ENCODE measurements at regions not wholly inside any gene's neighbourhood (a gene's known extent, or its start where the extent isn't known, plus 50 kb on each side); places are given as distances from the start of the nearest gene placed in this dataset.

- no peak overlapping the region for H2BK5ac ChIP-seq (ENCODE audit: low read length)
- DNase-seq, result no peak
- H3K4ac ChIP-seq (ENCODE audit: low read depth, low read length), result no peak overlapping the region
- H3K4me3 ChIP-seq (ENCODE audit: low read length), result no peak overlapping the region
- H2AK5ac ChIP-seq (ENCODE audit: low read length), result no peak overlapping the region
- H3K4me1 ChIP-seq (ENCODE audit: control insufficient read depth, low read depth, low read length), result no peaks in the 10 kb centered on the region
- no peak overlapping the region for H2BK120ac ChIP-seq (ENCODE audit: low read depth, low read length)
- no peak overlapping the region for H3K23ac ChIP-seq (ENCODE audit: low read length)
- no peak overlapping the region for H2BK15ac ChIP-seq (replicated peaks; ENCODE audit: low read depth)
- no peak overlapping the region for H3K18ac ChIP-seq (ENCODE audit: low read length)
- H3K56ac ChIP-seq (ENCODE audit: low read length), result no peak overlapping the region
- no peak overlapping the region for H4K8ac ChIP-seq (ENCODE audit: low read depth, low read length)
- no peak overlapping the region for H4K5ac ChIP-seq (ENCODE audit: low read length)
- H3K4me2 ChIP-seq (ENCODE audit: low read length), result no peak overlapping the region
- H3K36me3 ChIP-seq (ENCODE audit: control insufficient read depth, insufficient read depth, low read length), result no peaks in the 10 kb centered on the region
- no peaks in the 10 kb centered on the region for H3K79me2 ChIP-seq (ENCODE audit: control insufficient read depth, insufficient read depth, low read length)
- no peak overlapping the region for H3K27ac ChIP-seq (ENCODE audit: low read depth, low read length)
- no peak overlapping the region for H3K9ac ChIP-seq (ENCODE audit: low read length)
- H3K79me1 ChIP-seq (ENCODE audit: low read length), result no peaks in the 10 kb centered on the region
- no peaks in the 10 kb centered on the region for H3K27me3 ChIP-seq (ENCODE audit: insufficient read depth, low read length, poor library complexity)
These were observed 800.0 kb downstream of the PDHA2 start for GRCh38 chr4:96639932-96640331.

GRCh38 chr4:96642490-96642889, 802.6 kb downstream of the PDHA2 start:
- Histone ChIP-seq H3K4me1 (ENCODE audit: control insufficient read depth, low read depth, low read length) (no peaks in the 10 kb centered on the region), H3K27me3 (ENCODE audit: insufficient read depth, low read length, poor library complexity) (no peaks in the 10 kb centered on the region), H4K8ac (ENCODE audit: low read depth, low read length) (no peak overlapping the region), H3K36me3 (ENCODE audit: control insufficient read depth, insufficient read depth, low read length) (no peaks in the 10 kb centered on the region), H3K4me2 (ENCODE audit: low read length) (no peak overlapping the region), H3K18ac (ENCODE audit: low read length) (no peak overlapping the region), H3K9ac (ENCODE audit: low read length) (no peak overlapping the region), H2BK120ac (ENCODE audit: low read depth, low read length) (no peak overlapping the region), H2BK5ac (ENCODE audit: low read length) (no peak overlapping the region), H3K4me3 (ENCODE audit: low read length) (no peak overlapping the region), H2AK5ac (ENCODE audit: low read length) (no peak overlapping the region), H3K27ac (ENCODE audit: low read depth, low read length) (no peak overlapping the region), H3K79me2 (ENCODE audit: control insufficient read depth, insufficient read depth, low read length) (no peaks in the 10 kb centered on the region), H3K23ac (ENCODE audit: low read length) (no peak overlapping the region), H4K5ac (ENCODE audit: low read length) (no peak overlapping the region), H3K56ac (ENCODE audit: low read length) (no peak overlapping the region), H2BK15ac (replicated peaks; ENCODE audit: low read depth) (no peak overlapping the region), H3K4ac (ENCODE audit: low read depth, low read length) (no peak overlapping the region), H3K79me1 (ENCODE audit: low read length) (no peaks in the 10 kb centered on the region)
- WGBS (ENCODE audit: extremely low coverage, insufficient coverage, low lambda C conversion rate), result no CpG with 5 or more reads among the region's 2 CpGs
- DNase-seq, result peak; percentile 52

GRCh38 chr4:96646146-96646545, 806.3 kb downstream of the PDHA2 start:
- H3K56ac ChIP-seq (ENCODE audit: low read length), result no peak overlapping the region
- H3K27me3 ChIP-seq (ENCODE audit: insufficient read depth, low read length, poor library complexity), result no peaks in the 10 kb centered on the region
- H3K18ac ChIP-seq (ENCODE audit: low read length), result no peak overlapping the region
- H3K79me1 ChIP-seq (ENCODE audit: low read length), result no peaks in the 10 kb centered on the region
- no peak for DNase-seq
- no peaks in the 10 kb centered on the region for H3K36me3 ChIP-seq (ENCODE audit: control insufficient read depth, insufficient read depth, low read length)
- no peak overlapping the region for H3K9ac ChIP-seq (ENCODE audit: low read length)
- H4K5ac ChIP-seq (ENCODE audit: low read length), result no peak overlapping the region
- H3K23ac ChIP-seq (ENCODE audit: low read length), result no peak overlapping the region
- H3K79me2 ChIP-seq (ENCODE audit: control insufficient read depth, insufficient read depth, low read length), result no peaks in the 10 kb centered on the region
- H3K4me2 ChIP-seq (ENCODE audit: low read length), result no peak overlapping the region
- H2BK5ac ChIP-seq (ENCODE audit: low read length), result no peak overlapping the region
- H3K4me1 ChIP-seq (ENCODE audit: control insufficient read depth, low read depth, low read length), result no peaks in the 10 kb centered on the region
- no peak overlapping the region for H2BK15ac ChIP-seq (replicated peaks; ENCODE audit: low read depth)
- H3K4ac ChIP-seq (ENCODE audit: low read depth, low read length), result no peak overlapping the region
- H2AK5ac ChIP-seq (ENCODE audit: low read length), result no peak overlapping the region
- no peak overlapping the region for H4K8ac ChIP-seq (ENCODE audit: low read depth, low read length)
- no peak overlapping the region for H2BK120ac ChIP-seq (ENCODE audit: low read depth, low read length)
- H3K27ac ChIP-seq (ENCODE audit: low read depth, low read length), result no peak overlapping the region
- no peak overlapping the region for H3K4me3 ChIP-seq (ENCODE audit: low read length)
- WGBS (ENCODE audit: extremely low coverage, insufficient coverage, low lambda C conversion rate), result no CpG with 5 or more reads among the region's 1 CpG

- Histone ChIP-seq H3K4me3 (ENCODE audit: low read length) (no peak overlapping the region), H4K5ac (ENCODE audit: low read length) (no peak overlapping the region), H3K27ac (ENCODE audit: low read depth, low read length) (no peak overlapping the region), H3K9ac (ENCODE audit: low read length) (no peak overlapping the region), H3K56ac (ENCODE audit: low read length) (no peak overlapping the region), H3K27me3 (ENCODE audit: insufficient read depth, low read length, poor library complexity) (no peaks in the 10 kb centered on the region), H3K4me2 (ENCODE audit: low read length) (no peak overlapping the region), H2AK5ac (ENCODE audit: low read length) (no peak overlapping the region), H3K79me1 (ENCODE audit: low read length) (no peaks in the 10 kb centered on the region), H3K36me3 (ENCODE audit: control insufficient read depth, insufficient read depth, low read length) (no peaks in the 10 kb centered on the region), H2BK15ac (replicated peaks; ENCODE audit: low read depth) (no peak overlapping the region), H3K4me1 (ENCODE audit: control insufficient read depth, low read depth, low read length) (no peaks in the 10 kb centered on the region), H3K4ac (ENCODE audit: low read depth, low read length) (no peak overlapping the region), H4K8ac (ENCODE audit: low read depth, low read length) (no peak overlapping the region), H2BK120ac (ENCODE audit: low read depth, low read length) (no peak overlapping the region), H2BK5ac (ENCODE audit: low read length) (no peak overlapping the region), H3K23ac (ENCODE audit: low read length) (no peak overlapping the region), H3K79me2 (ENCODE audit: control insufficient read depth, insufficient read depth, low read length) (no peaks in the 10 kb centered on the region), H3K18ac (ENCODE audit: low read length) (no peak overlapping the region)
- DNase-seq, result no peak
- WGBS (ENCODE audit: extremely low coverage, insufficient coverage, low lambda C conversion rate), result no CpG with 5 or more reads among the region's 1 CpG
These were observed 809.6 kb downstream of the PDHA2 start for GRCh38 chr4:96649536-96649935.

GRCh38 chr4:96652158-96652557, 812.3 kb downstream of the PDHA2 start:
- no peak overlapping the region for H3K56ac ChIP-seq (ENCODE audit: low read length)
- no peak overlapping the region for H3K9ac ChIP-seq (ENCODE audit: low read length)
- no peak overlapping the region for H3K18ac ChIP-seq (ENCODE audit: low read length)
- WGBS (ENCODE audit: extremely low coverage, insufficient coverage, low lambda C conversion rate), result no CpG with 5 or more reads among the region's 1 CpG
- H3K27ac ChIP-seq (ENCODE audit: low read depth, low read length), result no peak overlapping the region
- no peak overlapping the region for H2AK5ac ChIP-seq (ENCODE audit: low read length)
- H4K8ac ChIP-seq (ENCODE audit: low read depth, low read length), result no peak overlapping the region
- no peak overlapping the region for H3K4me3 ChIP-seq (ENCODE audit: low read length)
- no peak for DNase-seq
- no peak overlapping the region for H3K4me2 ChIP-seq (ENCODE audit: low read length)
- H3K27me3 ChIP-seq (ENCODE audit: insufficient read depth, low read length, poor library complexity), result no peaks in the 10 kb centered on the region
- H3K79me2 ChIP-seq (ENCODE audit: control insufficient read depth, insufficient read depth, low read length), result no peaks in the 10 kb centered on the region
- H3K23ac ChIP-seq (ENCODE audit: low read length), result no peak overlapping the region
- no peaks in the 10 kb centered on the region for H3K36me3 ChIP-seq (ENCODE audit: control insufficient read depth, insufficient read depth, low read length)
- H2BK5ac ChIP-seq (ENCODE audit: low read length), result no peak overlapping the region
- no peak overlapping the region for H2BK120ac ChIP-seq (ENCODE audit: low read depth, low read length)
- H3K4ac ChIP-seq (ENCODE audit: low read depth, low read length), result no peak overlapping the region
- no peak overlapping the region for H4K5ac ChIP-seq (ENCODE audit: low read length)
- no peaks in the 10 kb centered on the region for H3K79me1 ChIP-seq (ENCODE audit: low read length)
- no peak overlapping the region for H2BK15ac ChIP-seq (replicated peaks; ENCODE audit: low read depth)
- no peaks in the 10 kb centered on the region for H3K4me1 ChIP-seq (ENCODE audit: control insufficient read depth, low read depth, low read length)

- H3K18ac ChIP-seq (ENCODE audit: low read length), result no peak overlapping the region
- H3K4me1 ChIP-seq (ENCODE audit: control insufficient read depth, low read depth, low read length), result no peaks in the 10 kb centered on the region
- no peak overlapping the region for H3K23ac ChIP-seq (ENCODE audit: low read length)
- no peak overlapping the region for H2BK5ac ChIP-seq (ENCODE audit: low read length)
- H4K5ac ChIP-seq (ENCODE audit: low read length), result no peak overlapping the region
- H3K4me3 ChIP-seq (ENCODE audit: low read length), result no peak overlapping the region
- no peaks in the 10 kb centered on the region for H3K27me3 ChIP-seq (ENCODE audit: insufficient read depth, low read length, poor library complexity)
- no peak overlapping the region for H3K4me2 ChIP-seq (ENCODE audit: low read length)
- H4K8ac ChIP-seq (ENCODE audit: low read depth, low read length), result no peak overlapping the region
- H3K36me3 ChIP-seq (ENCODE audit: control insufficient read depth, insufficient read depth, low read length), result no peaks in the 10 kb centered on the region
- DNase-seq, result no peak
- H2BK120ac ChIP-seq (ENCODE audit: low read depth, low read length), result no peak overlapping the region
- H3K79me2 ChIP-seq (ENCODE audit: control insufficient read depth, insufficient read depth, low read length), result no peaks in the 10 kb centered on the region
- H2BK15ac ChIP-seq (replicated peaks; ENCODE audit: low read depth), result no peak overlapping the region
- H3K27ac ChIP-seq (ENCODE audit: low read depth, low read length), result no peak overlapping the region
- no peak overlapping the region for H3K4ac ChIP-seq (ENCODE audit: low read depth, low read length)
- no CpG with 5 or more reads among the region's 7 CpGs for WGBS (ENCODE audit: extremely low coverage, insufficient coverage, low lambda C conversion rate)
- no peak overlapping the region for H3K56ac ChIP-seq (ENCODE audit: low read length)
- H2AK5ac ChIP-seq (ENCODE audit: low read length), result no peak overlapping the region
- H3K9ac ChIP-seq (ENCODE audit: low read length), result no peak overlapping the region
- H3K79me1 ChIP-seq (ENCODE audit: low read length), result no peaks in the 10 kb centered on the region
These were observed 812.9 kb downstream of the PDHA2 start for GRCh38 chr4:96652821-96653220.
